HUDEP-2 (cell line): ENCODE measurements at regions not wholly inside any gene's neighbourhood (a gene's known extent, or its start where the extent isn't known, plus 50 kb on each side); places are given as distances from the start of the nearest gene placed in this dataset.

ENCODE experiments used
- DNase-seq, 76 experiments: peaks; one replicate each; lab custom pipeline; 2025; ENCODE audit not compliant: unreplicated experiment in 76 of 76; lab: John Stamatoyannopoulos, UW

- no peak for DNase-seq
Observed at GRCh38 chr12:94760786-94761185, 110.4 kb upstream of the TMCC3 start.

DNA sequence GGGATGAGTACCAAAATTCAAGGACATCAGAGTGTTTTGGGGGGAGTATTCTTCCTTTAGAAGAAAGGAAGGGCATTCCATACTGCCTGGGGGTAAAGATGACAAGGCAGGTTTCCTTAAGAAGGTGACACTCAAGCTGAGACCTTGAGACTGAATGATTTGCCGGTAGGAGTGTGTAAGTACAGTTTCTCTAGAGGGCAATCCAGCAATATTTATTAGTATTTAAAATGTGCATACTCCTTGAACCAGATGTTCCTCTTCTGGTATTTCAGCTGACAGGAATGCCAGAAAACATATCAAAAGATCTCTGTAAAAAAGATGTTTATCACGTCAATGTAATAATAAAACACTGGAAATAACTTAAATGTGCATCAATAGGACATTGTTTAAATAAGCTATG lies 106.4 kb upstream of the TMCC3 start:
- no peak for DNase-seq

GRCh38 chr12:94755598-94755997 lies 105.2 kb upstream of the TMCC3 start:
- DNase-seq: no peak

GRCh38 chr12:94754653-94755052 lies 104.3 kb upstream of the TMCC3 start:
- DNase-seq: no peak

GRCh38 chr12:94753036-94753679 lies 102.8 kb upstream of the TMCC3 start:
- no peak for DNase-seq

- DNase-seq: no peak
Observed at GRCh38 chr12:94750864-94751263, 100.5 kb upstream of the TMCC3 start.

- DNase-seq: no peak
Observed at GRCh38 chr12:94749890-94750289, 99.5 kb upstream of the TMCC3 start.

GRCh38 chr12:94749455-94749854 lies 99.1 kb upstream of the TMCC3 start:
- no peak for DNase-seq

DNA sequence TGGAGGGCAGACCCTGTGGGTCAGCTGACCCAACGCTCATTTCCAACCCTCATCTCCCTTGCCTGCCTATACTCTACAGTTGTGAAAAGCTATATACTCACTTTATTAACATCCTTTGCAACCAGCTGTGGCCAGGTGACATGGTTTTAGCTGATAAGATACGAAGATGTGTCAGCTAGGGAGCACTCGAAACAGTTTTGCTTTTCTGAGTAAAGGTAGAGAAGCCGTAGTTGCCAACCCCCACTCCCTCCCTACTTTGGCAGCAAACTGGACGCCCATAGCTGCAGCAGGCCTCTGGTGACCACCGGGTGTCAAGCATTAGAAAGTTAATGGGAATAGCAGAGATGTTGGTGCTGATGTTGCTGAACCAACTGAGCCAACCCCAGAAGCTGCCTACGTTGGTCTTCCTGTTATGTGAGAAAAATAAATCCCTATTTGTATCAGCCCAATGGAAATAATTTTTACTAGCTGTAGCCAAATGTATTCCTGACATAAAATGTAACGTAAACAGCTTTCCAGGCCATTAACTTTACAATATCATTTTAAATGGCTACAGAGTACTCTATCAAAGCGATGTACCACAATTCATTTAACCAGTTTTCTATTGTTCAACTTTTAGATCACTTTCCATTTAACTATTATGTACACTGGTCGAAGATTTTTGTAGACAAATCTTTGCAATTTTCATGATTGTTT lies 98.5 kb upstream of the TMCC3 start:
- no peak for DNase-seq

DNA sequence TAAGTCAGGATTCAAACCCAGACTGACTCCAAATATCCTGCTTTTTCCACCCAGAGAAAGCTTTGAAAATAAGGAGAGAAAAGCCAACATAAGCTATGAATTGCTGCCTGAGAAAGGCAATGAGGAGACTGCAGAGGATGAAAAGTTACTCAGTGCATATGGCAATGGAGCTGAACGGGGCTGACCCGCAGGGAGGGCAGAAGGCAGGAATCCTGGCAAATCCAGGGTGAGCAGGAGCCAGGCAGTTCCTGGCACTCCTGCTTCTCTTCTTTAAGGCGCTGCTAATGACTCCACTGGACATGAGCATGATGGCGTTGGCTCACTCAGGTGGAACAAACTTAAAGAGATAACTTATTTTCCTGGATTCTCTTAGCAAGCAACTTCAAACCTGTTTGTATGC lies 95.2 kb upstream of the TMCC3 start:
- DNase-seq: no peak

DNA sequence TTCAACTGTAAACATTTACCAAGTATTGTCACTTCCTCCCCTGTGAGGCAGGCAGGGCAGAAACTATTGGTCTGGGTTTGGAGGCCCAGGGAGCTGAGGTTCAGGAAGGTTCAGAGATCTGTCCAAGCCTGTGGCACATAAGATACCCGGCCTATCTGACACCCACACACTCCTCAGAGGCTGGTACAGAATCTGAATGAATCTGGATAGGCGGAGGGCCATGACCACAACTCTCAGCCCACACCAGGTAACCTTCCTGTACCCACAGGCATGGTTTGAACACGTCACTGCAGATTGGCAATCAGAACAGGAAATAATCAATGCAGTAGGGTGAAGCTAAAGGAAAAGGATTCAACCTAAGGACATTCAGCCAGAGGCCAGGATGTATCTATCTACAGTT lies 92.8 kb upstream of the TMCC3 start:
- no peak for DNase-seq

GRCh38 chr12:94740601-94741362 lies 90.4 kb upstream of the TMCC3 start:
- no peak for DNase-seq

DNA sequence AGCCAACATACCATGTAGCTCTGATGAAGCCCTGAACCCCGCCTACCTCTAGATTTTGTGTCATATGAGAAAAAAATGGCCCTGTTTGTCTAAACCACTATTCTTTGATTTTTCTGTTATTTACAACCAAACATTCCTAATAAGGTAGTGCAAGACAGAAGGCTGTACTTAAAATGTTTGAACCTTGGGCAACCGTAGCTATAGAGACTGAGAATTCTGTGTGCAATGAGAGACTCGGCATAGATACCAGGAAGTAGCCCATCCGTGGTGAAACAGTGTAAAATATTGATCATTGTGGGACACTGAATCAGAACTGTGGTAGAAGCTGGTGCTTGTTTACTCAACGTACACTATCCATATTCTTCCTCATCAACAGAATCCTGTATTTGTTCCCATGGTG lies 86.5 kb upstream of the TMCC3 start:
- no peak for DNase-seq

GRCh38 chr12:94736004-94736403 lies 85.6 kb upstream of the TMCC3 start:
- DNase-seq: no peak

- DNase-seq: no peak
Observed at GRCh38 chr12:94733727-94734126, 83.4 kb upstream of the TMCC3 start.

DNA sequence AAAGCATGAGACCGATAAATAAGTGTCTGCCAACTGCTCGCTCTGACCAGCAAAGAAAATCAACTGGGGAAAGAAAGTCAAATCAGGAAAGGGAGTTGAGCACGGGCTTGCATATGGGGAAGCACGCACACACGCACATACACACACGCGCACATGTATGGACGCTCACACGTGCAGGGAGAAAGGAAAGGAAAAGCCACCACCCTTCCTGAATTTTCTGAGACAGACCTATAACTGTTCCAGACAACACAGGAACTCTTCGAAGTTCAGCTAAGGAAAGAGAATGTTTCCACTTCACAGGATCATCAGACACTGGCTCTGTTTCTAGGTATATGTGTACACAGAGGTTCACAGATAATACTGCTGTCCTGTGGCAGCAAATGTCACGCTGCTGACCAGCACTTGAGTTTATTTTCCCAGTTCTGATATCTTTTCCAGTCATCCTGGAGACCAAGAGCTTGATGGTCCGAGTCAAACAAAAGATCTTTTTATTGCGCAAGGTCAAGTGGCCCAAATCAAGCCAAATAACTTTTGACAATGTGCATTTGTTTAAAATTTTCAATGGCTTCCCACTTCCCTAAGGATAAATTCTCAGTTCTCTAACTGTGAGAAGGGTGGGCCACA lies 82.1 kb upstream of the TMCC3 start:
- no peak for DNase-seq

DNA sequence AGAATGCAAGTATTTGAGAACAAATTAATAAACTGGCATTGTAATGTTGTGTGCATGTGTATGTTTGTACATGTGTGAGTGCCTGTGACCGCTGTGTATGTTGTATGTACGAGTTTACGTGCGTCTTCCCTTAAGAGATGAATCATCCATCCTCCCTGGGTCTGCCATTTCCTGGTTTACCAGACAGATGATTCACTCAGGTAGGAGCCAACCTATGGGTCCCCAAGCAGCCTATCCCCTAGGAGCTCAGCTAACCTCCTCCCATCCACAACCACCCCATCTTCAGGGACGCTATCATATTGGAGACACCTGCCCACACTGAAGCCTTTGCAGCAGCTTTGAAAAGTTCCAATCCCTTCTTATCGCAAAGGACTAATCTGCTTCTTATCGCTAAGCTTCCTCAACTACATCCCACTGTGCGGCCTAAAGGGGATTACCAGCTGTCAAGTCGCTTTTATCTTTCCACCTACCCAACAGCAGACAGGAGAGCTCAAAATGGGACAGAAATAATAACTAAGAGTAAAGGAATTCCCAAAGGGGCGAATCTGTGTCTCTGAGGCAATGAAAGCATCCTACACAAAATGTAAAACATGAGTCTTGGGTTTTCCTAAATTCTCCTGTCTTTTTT lies 81.5 kb upstream of the TMCC3 start:
- no peak for DNase-seq

DNA sequence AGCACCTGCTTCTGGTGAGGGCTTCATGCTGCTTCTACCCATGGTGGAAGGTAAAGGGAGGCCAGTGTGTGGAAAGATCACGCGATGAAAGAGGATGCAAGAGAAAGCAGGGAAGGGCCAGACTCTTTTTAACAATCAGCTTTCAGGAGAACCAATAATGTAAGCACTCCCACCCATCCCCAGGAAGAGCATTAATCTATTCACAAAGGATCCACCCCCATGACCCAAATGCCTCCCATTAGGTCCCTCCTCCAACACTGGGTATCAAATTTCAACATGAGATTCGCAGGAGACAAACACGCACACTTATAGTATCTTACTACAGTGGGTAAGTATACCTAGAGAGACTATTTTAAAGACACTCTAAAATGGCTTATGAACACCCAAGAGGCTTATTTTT lies 80.5 kb upstream of the TMCC3 start:
- no peak for DNase-seq

DNA sequence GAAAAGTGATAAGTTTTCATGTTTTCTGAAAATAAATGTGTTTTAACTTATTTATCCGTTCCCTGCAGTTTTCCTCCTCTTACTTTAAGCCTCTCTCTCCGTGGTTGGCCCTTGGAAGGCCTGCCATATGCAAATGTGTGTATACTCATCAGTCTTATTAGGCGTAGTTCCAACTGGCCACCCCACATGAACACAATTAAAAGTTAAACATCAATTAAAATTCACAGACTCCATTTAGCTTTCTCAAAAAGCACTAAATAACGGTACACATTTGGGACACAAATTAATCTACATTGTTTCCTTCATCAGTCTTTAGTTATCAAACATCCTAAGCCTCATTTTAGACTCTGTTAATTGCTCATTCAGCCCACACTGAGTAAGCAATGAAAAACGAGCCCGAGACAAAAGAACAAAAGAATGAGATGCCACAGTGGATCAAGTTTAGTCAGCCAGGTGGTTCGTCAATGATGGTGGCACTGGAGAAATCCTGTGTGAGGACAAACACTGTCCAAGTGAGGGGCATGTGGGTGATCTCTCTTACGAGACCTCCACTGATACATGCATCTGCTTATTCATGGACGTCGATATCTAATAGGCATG lies 76.0 kb upstream of the TMCC3 start:
- DNase-seq: no peak

DNA sequence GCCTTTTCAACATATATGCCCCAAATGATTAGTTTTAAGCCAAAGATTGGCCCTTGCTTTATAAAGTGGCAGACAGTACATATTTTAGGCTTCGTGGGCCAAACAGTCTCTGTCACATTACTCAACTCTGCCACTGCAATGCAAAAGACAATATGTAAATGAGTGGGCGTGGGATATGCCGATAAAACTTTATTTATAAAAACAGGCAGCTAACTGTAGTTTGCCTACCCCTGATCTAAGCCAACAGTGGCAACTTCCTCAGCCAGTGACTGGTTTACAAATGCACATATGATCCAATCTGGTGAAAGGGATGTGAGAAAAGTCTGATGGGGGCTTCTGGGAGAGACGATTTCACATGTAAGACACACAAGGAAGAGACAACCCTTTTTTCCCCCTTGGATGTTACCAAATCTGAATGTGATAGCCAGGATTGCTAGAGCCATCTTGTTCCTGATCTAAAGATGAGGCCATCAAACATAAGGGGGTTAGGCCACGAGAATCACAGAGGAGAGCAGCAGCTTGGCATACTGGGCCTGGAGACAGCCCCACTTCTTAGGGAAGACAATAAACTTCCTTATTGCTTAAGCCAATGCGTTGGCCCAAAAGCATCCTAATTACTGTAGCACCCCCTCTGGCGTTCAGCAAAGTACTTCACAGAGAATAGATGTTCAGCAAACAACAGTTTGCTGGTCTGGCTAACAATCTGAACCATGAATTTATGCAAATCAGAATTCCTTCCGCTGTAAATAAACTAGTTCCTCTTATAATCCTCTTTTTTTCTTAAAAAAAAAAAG lies 75.2 kb upstream of the TMCC3 start:
- peak in 8 of 76 experiments; percentile 3 to 21 (median 9) for DNase-seq
